ENCODE measurements at regions not wholly inside any gene's neighbourhood (a gene's known extent, or its start where the extent isn't known, plus 50 kb on each side); places are given as distances from the start of the nearest gene placed in this dataset.

- TF ChIP-seq EZH2 (optimal IDR thresholded peaks at IDR 0.05; ENCODE audit: low read depth, low read length) (no peak), CTCF (IDR thresholded peaks at IDR 0.05; ENCODE audit: low read length) (no peak), EZH2phosphoT487 (IDR thresholded peaks at IDR 0.05; ENCODE audit: low read length) (no peak)
Observed at GRCh38 chr2:38220164-38220563, 144.2 kb upstream of the CYP1B1 start.

Measured in MM.1S (cell line).